ENCODE measurements at regions not wholly inside any gene's neighbourhood (a gene's known extent, or its start where the extent isn't known, plus 50 kb on each side); places are given as distances from the start of the nearest gene placed in this dataset.
A peak's percentile ranks its signal among the peaks of the same experiment; 100 is the strongest.

- TF ChIP-seq CTCF (IDR thresholded peaks at IDR 0.05) (peak in 1 of 6 experiments; percentile 14), POLR2A (IDR thresholded peaks at IDR 0.05) (no peak)
Observed at GRCh38 chr9:108696156-108696555, 159.6 kb downstream of the ACTL7B start.
